SU-DHL-6 (cell line): ENCODE measurements at regions not wholly inside any gene's neighbourhood (a gene's known extent, or its start where the extent isn't known, plus 50 kb on each side); places are given as distances from the start of the nearest gene placed in this dataset.

ENCODE experiments used
- CTCF ChIP-seq: fragments of 200-600 bp; sonication (generic); IDR thresholded peaks from one replicate; pipeline ENCODE4 v1.5.1; 2017; ENCODE audit warnings: antibody characterized with exemption, mild to moderate bottlenecking, low read length, moderate library complexity; ENCODE audit not compliant: insufficient read depth, poor library complexity, severe bottlenecking
- EZH2phosphoT487 ChIP-seq: fragments of 200-600 bp; sonication (generic), shearing (Covaris generic); conservative IDR thresholded peaks from 2 replicates; pipeline ENCODE4 v1.6.1; 2018; ENCODE audit warnings: mild to moderate bottlenecking, antibody characterized with exemption, low read length, moderate library complexity, mixed read lengths

DNA sequence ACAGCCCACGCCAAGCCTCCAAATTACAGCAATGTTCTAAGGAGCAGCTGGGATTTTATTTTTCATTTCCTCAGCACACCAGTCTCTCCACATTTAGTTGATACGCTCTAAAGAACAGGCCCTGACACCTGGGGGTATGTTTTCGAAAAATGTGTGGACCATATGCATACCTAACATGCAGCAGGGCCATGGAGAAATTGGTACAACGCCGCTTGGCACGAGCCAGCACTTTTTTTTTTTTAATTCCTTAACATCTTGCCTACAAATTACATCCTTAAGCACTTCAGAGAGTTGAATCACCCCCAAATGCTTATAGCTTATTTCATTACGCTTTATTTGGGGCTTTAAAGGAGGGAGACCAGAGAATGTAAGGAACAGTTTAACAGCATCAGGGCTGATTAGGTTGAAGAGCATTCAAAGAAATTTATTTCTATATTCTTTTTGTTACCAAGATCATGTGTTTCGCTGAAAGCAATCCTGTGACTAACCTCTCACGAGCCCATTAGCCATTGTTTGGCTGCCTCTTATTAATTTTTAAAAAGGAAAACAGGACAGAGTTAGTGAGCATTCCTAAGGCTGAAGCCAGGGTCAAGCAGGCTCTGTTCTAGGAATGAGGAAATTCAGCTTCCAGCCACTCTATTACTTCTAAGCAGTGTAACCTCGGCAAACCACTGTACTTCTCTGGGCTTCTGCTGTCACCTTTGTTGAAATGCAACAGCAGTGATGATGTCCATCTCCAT is 173.8 kb downstream of the ACTL7B start:
- TF ChIP-seq CTCF, result no peak
- no peak for TF ChIP-seq EZH2phosphoT487
